ENCODE measurements at regions not wholly inside any gene's neighbourhood (a gene's known extent, or its start where the extent isn't known, plus 50 kb on each side); places are given as distances from the start of the nearest gene placed in this dataset.

DNA sequence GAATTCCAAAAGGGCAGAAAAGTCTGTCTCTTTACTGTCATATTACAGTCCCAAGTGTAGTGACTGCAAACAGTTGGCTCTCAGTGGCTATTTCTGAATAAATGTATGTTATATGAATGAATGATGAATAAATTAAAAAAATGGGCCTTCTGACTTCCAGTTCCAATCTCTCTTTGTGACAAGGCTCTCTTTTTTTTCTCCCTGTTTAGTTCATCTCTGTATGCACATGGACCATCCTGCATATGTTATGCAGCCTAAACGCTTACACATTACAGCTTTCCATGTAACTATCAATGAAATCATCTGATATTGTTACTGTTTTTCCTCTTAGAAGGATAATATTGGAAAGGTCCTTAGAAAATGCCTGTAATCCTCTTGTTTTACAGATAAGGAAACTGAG is 363.0 kb downstream of the NUF2 start:
- no peak for DNase-seq (ENCODE audit: low spot score)
- Mint-ChIP-seq H3K27me3 (ENCODE audit: low read depth) (no peaks in the 10 kb centered on the region), H3K4me1 (ENCODE audit: low read depth) (no peaks in the 10 kb centered on the region), H3K36me3 (ENCODE audit: low read depth) (no peaks in the 10 kb centered on the region), H3K4me3 (ENCODE audit: unreplicated experiment) (no peak overlapping the region), H3K27ac (ENCODE audit: unreplicated experiment) (no peak overlapping the region), H3K9me3 (ENCODE audit: low read depth) (peaks cover 7% of the 10 kb centered on the region)
- TF ChIP-seq, protein P1, sequence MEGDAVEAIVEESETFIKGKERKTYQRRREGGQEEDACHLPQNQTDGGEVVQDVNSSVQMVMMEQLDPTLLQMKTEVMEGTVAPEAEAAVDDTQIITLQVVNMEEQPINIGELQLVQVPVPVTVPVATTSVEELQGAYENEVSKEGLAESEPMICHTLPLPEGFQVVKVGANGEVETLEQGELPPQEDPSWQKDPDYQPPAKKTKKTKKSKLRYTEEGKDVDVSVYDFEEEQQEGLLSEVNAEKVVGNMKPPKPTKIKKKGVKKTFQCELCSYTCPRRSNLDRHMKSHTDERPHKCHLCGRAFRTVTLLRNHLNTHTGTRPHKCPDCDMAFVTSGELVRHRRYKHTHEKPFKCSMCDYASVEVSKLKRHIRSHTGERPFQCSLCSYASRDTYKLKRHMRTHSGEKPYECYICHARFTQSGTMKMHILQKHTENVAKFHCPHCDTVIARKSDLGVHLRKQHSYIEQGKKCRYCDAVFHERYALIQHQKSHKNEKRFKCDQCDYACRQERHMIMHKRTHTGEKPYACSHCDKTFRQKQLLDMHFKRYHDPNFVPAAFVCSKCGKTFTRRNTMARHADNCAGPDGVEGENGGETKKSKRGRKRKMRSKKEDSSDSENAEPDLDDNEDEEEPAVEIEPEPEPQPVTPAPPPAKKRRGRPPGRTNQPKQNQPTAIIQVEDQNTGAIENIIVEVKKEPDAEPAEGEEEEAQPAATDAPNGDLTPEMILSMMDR (IDR thresholded peaks at IDR 0.05) = no peak

- Mint-ChIP-seq H3K36me3 (ENCODE audit: low read depth) (no peaks in the 10 kb centered on the region), H3K4me3 (ENCODE audit: unreplicated experiment) (no peak overlapping the region), H3K27me3 (ENCODE audit: low read depth) (no peaks in the 10 kb centered on the region), H3K27ac (ENCODE audit: unreplicated experiment) (no peak overlapping the region), H3K9me3 (ENCODE audit: low read depth) (no peaks in the 10 kb centered on the region), H3K4me1 (ENCODE audit: low read depth) (no peaks in the 10 kb centered on the region)
- TF ChIP-seq, protein P1 (IDR thresholded peaks at IDR 0.05) = no peak
- DNase-seq (ENCODE audit: low spot score) = no peak
Measured at GRCh38 chr1:163692266-163692665, 370.5 kb downstream of the NUF2 start.

DNA sequence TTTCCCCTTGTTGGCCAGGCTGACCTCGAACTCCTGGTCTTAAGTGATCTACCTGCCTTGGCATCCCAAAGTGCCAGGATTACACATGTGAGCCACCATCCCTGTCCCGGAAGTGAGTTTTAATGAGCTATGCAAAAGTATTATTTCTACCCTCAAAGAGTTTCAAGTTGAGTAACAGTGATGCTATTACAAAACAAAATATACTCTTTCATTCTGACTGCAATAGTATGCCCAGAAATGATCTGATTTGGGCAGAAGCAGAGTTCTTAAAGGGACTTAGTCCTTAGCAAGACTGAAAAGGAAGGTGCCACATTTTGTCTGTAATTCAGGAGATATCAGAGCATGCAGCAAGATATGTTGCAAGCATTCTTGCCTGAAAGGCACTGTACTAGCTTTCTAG is 375.4 kb downstream of the NUF2 start:
- Mint-ChIP-seq H3K27ac (ENCODE audit: unreplicated experiment) (no peak overlapping the region), H3K9me3 (ENCODE audit: low read depth) (no peaks in the 10 kb centered on the region), H3K4me1 (ENCODE audit: low read depth) (no peaks in the 10 kb centered on the region), H3K27me3 (ENCODE audit: low read depth) (peaks cover 4% of the 10 kb centered on the region), H3K4me3 (ENCODE audit: unreplicated experiment) (no peak overlapping the region), H3K36me3 (ENCODE audit: low read depth) (no peaks in the 10 kb centered on the region)
- no peak for DNase-seq (ENCODE audit: low spot score)
- TF ChIP-seq, protein P1 (IDR thresholded peaks at IDR 0.05) = no peak

DNA sequence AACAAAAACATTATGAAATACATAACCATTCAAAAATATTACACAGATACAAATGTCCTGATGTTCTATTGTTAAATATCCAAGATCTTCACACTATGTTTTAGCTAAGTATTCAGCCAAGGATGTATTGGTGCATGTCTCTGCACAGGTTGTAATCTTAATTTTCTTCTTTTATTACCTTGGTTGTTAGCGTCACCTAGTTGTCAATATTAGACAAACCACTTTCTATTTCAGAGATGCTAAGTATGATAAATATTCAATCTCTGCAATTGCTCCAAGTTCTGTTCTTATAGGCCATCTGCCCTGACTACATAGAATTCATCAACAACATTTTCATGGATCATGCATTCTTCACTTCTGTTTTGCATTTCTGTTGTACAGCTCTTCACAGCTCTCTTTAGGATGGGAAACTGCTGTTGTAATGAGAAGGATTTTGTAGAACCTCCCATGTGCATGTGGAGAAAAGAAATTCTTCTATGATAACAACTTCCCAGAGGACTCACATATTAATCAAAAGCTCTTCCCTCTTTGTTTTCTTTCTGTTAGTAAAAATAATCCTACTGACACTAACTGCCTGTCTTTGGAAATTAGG is 380.1 kb downstream of the NUF2 start:
- H3K36me3 Mint-ChIP-seq (ENCODE audit: low read depth) = no peaks in the 10 kb centered on the region
- no peak overlapping the region for H3K4me3 Mint-ChIP-seq (ENCODE audit: unreplicated experiment)
- H3K27me3 Mint-ChIP-seq (ENCODE audit: low read depth) = peaks cover 6% of the 10 kb centered on the region
- H3K4me1 Mint-ChIP-seq (ENCODE audit: low read depth) = no peaks in the 10 kb centered on the region
- H3K27ac Mint-ChIP-seq (ENCODE audit: unreplicated experiment) = no peak overlapping the region
- TF ChIP-seq, protein P1 (IDR thresholded peaks at IDR 0.05) = no peak
- no peak for DNase-seq (ENCODE audit: low spot score)
- no peaks in the 10 kb centered on the region for H3K9me3 Mint-ChIP-seq (ENCODE audit: low read depth)

DNA sequence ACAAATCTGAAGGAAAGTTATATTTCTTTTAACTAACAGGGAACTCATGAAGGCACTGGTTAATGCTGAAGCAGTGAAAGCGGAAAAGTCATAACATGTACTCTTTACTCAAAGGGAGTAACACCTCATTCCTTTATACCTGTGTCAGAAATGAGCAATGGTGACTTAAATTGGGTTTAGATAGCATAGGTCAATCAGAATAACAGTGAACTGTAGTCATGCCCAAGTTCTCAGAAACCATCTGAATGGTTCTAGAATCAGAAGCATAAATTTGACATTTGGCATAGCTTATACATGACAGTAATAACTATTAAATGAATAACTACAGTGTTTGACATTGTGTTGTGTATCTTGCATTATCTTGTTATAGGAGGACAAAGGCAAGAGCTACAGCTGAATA is 382.0 kb downstream of the NUF2 start:
- no peaks in the 10 kb centered on the region for H3K4me1 Mint-ChIP-seq (ENCODE audit: low read depth)
- TF ChIP-seq, protein P1 (IDR thresholded peaks at IDR 0.05) = no peak
- no peak for DNase-seq (ENCODE audit: low spot score)
- no peak overlapping the region for H3K27ac Mint-ChIP-seq (ENCODE audit: unreplicated experiment)
- no peaks in the 10 kb centered on the region for H3K9me3 Mint-ChIP-seq (ENCODE audit: low read depth)
- no peaks in the 10 kb centered on the region for H3K36me3 Mint-ChIP-seq (ENCODE audit: low read depth)
- peaks cover 7% of the 10 kb centered on the region for H3K27me3 Mint-ChIP-seq (ENCODE audit: low read depth)
- no peak overlapping the region for H3K4me3 Mint-ChIP-seq (ENCODE audit: unreplicated experiment)
